Astrocyte of the hippocampus (primary cell): ENCODE measurements at regions not wholly inside any gene's neighbourhood (a gene's known extent, or its start where the extent isn't known, plus 50 kb on each side); places are given as distances from the start of the nearest gene placed in this dataset.
A peak's percentile ranks its signal among the peaks of the same experiment; 100 is the strongest.

Experiments used
- DNase-seq: peaks from one replicate; pipeline ENCODE4 v3.0.0; 2011; ENCODE audit warnings: low read depth, low spot score

- no peak for DNase-seq
Observed at GRCh38 chr1:203926025-203926540, 64.7 kb downstream of the SNRPE start.

GRCh38 chr1:203929741-203930309 is 68.4 kb downstream of the SNRPE start:
- DNase-seq = no peak

- no peak for DNase-seq
Observed at GRCh38 chr1:203930342-203930741, 68.9 kb downstream of the SNRPE start.

- DNase-seq = no peak
Observed at GRCh38 chr1:203931953-203932352, 70.6 kb downstream of the SNRPE start.

- DNase-seq = no peak
Observed at GRCh38 chr1:203932556-203932955, 71.2 kb downstream of the SNRPE start.

GRCh38 chr1:203934027-203934426 is 72.6 kb downstream of the SNRPE start:
- no peak for DNase-seq

GRCh38 chr1:203934651-203935050 is 73.3 kb downstream of the SNRPE start:
- no peak for DNase-seq

- no peak for DNase-seq
Observed at GRCh38 chr1:203935321-203935720, 73.9 kb downstream of the SNRPE start.

GRCh38 chr1:203937678-203938330 is 76.4 kb downstream of the SNRPE start:
- DNase-seq = no peak

GRCh38 chr1:203944651-203945404 is 83.4 kb downstream of the SNRPE start:
- DNase-seq = no peak

GRCh38 chr1:203954293-203954692 is 92.9 kb downstream of the SNRPE start:
- no peak for DNase-seq

- no peak for DNase-seq
Observed at GRCh38 chr1:203954788-203955552, 93.6 kb downstream of the SNRPE start.

- DNase-seq = no peak
Observed at GRCh38 chr1:203968761-203969160, 104.2 kb upstream of the SOX13 start.

GRCh38 chr1:203969846-203970245 is 103.1 kb upstream of the SOX13 start:
- no peak for DNase-seq

- peak; percentile 50 for DNase-seq
Observed at GRCh38 chr1:203985044-203985443, 87.9 kb upstream of the SOX13 start.

- DNase-seq = no peak
Observed at GRCh38 chr1:203985676-203986075, 87.2 kb upstream of the SOX13 start.

GRCh38 chr1:203986887-203987461 is 85.9 kb upstream of the SOX13 start:
- DNase-seq = no peak

- no peak for DNase-seq
Observed at GRCh38 chr1:203990118-203990517, 82.8 kb upstream of the SOX13 start.

GRCh38 chr1:203992440-203992839 is 80.5 kb upstream of the SOX13 start:
- peak; percentile 37 for DNase-seq

- no peak for DNase-seq
Observed at GRCh38 chr1:203993256-203993655, 79.7 kb upstream of the SOX13 start.

- DNase-seq = peak; percentile 25
Observed at GRCh38 chr1:203995228-203995627, 77.7 kb upstream of the SOX13 start.

GRCh38 chr1:203996126-203996525 is 76.8 kb upstream of the SOX13 start:
- peak; percentile 50 for DNase-seq
